ENCODE measurements at regions not wholly inside any gene's neighbourhood (a gene's known extent, or its start where the extent isn't known, plus 50 kb on each side); places are given as distances from the start of the nearest gene placed in this dataset.
A peak's percentile ranks its signal among the peaks of the same experiment; 100 is the strongest.

DNA sequence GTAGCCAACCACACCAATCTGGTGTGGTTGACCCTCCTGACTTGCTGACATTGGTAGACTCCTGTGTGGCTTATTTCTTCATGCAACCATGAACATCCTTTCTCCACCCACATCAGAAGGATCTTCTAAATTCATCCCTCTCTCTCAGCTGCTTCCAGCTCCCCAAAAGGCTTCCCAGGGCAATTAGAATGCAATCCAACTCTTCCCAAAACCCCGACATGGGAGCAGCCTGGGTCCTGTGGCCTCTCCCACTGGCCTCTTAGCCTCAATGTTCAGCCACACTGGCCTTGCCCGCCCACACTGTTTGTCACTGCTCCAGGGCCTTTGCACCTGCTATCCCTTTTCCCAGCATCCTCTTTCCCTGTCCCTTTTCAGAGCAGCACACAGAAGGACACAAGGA lies 199.8 kb upstream of the SGCG start:
- TF ChIP-seq, protein P1, sequence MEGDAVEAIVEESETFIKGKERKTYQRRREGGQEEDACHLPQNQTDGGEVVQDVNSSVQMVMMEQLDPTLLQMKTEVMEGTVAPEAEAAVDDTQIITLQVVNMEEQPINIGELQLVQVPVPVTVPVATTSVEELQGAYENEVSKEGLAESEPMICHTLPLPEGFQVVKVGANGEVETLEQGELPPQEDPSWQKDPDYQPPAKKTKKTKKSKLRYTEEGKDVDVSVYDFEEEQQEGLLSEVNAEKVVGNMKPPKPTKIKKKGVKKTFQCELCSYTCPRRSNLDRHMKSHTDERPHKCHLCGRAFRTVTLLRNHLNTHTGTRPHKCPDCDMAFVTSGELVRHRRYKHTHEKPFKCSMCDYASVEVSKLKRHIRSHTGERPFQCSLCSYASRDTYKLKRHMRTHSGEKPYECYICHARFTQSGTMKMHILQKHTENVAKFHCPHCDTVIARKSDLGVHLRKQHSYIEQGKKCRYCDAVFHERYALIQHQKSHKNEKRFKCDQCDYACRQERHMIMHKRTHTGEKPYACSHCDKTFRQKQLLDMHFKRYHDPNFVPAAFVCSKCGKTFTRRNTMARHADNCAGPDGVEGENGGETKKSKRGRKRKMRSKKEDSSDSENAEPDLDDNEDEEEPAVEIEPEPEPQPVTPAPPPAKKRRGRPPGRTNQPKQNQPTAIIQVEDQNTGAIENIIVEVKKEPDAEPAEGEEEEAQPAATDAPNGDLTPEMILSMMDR (conservative IDR thresholded peaks at IDR 0.05), result no peak
- no peak overlapping the region for H3K27ac ChIP-seq

DNA sequence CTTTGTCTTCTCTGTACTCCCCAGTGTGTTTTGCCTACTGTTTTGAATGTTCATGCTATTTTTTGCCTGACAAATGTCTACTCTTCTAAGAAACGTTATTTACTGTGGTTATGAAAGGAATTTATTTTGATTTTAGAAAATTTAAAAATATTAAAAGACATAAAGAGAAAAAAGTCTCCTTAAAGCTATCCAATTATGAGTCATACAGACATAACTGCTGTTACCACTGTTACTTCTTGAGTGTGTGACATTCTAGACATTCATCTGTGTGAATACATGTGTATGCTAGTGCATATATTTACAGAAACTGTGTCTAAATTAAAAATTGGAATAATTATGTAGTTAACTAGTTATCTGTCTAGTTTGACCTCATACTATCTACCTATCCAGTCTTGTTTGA lies 187.6 kb upstream of the SGCG start:
- TF ChIP-seq, protein P1 (conservative IDR thresholded peaks at IDR 0.05), result no peak
- H3K27ac ChIP-seq, result no peak overlapping the region

DNA sequence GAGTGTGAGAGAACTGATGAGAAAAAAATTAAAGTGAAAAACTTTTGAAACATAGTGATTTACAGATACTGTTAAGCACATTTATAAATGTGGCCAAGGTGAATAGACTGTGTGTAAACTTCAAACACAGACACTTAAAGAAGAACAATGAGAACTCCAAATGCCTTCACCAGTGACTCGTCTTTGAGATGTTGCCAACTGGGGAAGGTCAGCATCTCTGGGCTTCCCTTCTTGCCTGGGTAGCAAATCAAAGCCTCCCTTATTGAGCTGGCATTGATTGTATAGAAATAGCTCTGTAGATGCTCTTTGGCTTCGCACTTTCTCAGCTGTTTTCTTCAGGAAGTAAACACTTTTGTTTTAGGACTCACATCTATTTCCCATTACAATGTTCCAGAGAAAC lies 177.3 kb upstream of the SGCG start:
- TF ChIP-seq, protein P1 (conservative IDR thresholded peaks at IDR 0.05), result no peak
- H3K27ac ChIP-seq, result no peak overlapping the region

DNA sequence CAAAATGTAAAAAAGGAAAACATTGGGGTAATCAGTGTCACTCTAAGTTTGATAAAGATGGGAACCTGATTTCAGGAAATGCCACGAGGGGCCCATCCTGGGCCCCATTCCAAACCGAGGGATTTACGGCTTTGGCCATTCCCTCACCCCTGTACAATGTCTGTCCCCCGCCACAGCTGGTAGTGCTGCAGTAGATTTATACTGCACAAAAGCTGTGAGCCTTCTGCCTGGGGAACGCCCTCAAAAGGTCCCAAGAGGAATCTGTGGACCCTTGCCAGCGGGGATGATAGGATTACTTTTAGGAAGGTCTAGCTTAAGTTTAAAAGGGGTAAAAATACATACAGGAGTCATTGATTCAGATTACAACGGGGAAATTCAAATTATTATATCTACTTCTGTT lies 173.4 kb upstream of the SGCG start:
- no peak overlapping the region for H3K27ac ChIP-seq
- TF ChIP-seq, protein P1 (conservative IDR thresholded peaks at IDR 0.05), result no peak

DNA sequence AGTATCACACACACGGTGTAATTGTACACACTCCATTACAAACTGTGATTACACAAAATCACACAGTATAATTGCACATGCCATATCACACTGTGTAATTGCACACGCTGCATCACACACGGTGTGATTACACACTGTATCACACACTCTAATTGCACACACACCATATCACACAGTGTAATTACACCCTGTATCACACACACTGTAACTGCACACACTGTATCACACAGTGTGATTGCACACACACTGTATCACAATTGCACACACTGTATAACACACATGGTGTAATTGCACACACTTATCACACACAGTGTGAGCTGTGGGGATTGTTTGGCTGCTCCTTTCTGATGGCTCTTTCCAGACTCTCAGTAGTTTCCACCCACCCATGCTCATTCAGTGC lies 162.6 kb upstream of the SGCG start:
- H3K27ac ChIP-seq, result no peak overlapping the region
- TF ChIP-seq, protein P1 (conservative IDR thresholded peaks at IDR 0.05), result no peak

DNA sequence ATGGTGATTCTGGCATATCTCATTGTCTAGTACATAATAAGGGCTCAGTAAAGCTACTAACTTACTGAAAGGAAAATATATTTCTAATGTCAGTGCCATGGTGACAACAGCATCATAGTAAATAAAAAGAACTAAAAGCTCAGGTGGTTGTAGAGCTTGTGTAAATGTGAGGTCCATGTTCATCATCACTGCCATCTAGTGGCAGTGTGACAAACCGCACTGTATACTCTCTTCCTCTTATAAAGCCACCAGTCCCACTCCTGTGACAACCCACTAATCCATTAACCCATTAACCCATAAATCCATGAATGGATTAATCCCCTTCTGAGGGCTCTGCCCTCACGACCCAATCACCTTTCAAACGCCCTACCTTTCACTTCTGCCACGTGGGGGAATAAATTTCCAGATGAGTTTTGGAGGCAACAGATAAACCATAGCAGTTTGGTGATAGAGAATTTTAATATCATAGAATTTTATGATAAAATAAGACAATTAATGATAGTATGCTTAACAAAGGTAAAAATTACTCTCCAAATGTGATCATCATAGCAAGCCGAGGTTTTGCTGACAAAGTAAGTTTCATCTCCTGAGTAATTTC lies 160.4 kb upstream of the SGCG start:
- TF ChIP-seq, protein P1 (conservative IDR thresholded peaks at IDR 0.05), result peak; percentile 91
- no peak overlapping the region for H3K27ac ChIP-seq

DNA sequence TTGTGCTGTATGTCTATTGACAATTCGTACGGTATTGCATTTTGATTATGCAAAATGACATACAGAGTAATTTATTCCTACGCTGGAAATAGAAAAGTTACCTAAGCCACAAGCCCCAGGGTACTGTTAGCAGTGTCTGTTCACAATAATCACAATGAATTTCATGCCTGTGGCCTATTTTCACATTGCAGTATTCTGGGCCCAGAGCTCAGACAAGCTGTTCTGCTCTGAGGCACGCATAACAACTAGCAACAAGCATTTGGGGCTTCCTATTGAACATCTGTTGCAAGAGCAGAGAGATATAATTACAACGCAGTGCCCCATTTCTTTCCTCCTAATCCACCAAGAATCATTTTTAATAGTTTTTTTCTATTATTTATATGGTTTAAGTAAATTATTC lies 158.9 kb upstream of the SGCG start:
- no peak overlapping the region for H3K27ac ChIP-seq
- TF ChIP-seq, protein P1 (conservative IDR thresholded peaks at IDR 0.05), result no peak
